ENCODE measurements at regions not wholly inside any gene's neighbourhood (a gene's known extent, or its start where the extent isn't known, plus 50 kb on each side); places are given as distances from the start of the nearest gene placed in this dataset.

GRCh38 chr1:163006051-163006834 is 62.9 kb upstream of the RGS4 start (continued):
- TF ChIP-seq CHD7 (IDR thresholded peaks at IDR 0.05; ENCODE audit: insufficient replicate concordance, low read length) = no peak
